Mesenchymal stem cell (in vitro differentiated cells and primary cell): ENCODE measurements at regions not wholly inside any gene's neighbourhood (a gene's known extent, or its start where the extent isn't known, plus 50 kb on each side); places are given as distances from the start of the nearest gene placed in this dataset.
A peak's percentile ranks its signal among the peaks of the same experiment; 100 is the strongest.
"Not testable (repeated sequence)": the region's sequence is repeated elsewhere in the genome, so short reads cannot be mapped to it uniquely, and the experiment has no call there.

Experiments
- DNase-seq: peaks from one replicate; pipeline ENCODE4 v3.0.0-alpha.2; 2013
- H2AFZ ChIP-seq: one replicate; pipeline ENCODE4 v1.6.1; 2013; ENCODE audit warnings: low read depth, mild to moderate bottlenecking, control low read depth, inconsistent platforms, low read length, moderate library complexity
- H2AK5ac ChIP-seq: 2 replicates; pipeline ENCODE4 v1.6.1; 2013; ENCODE audit warnings: low read length, moderate library complexity, mild to moderate bottlenecking, inconsistent platforms; ENCODE audit not compliant: severe bottlenecking
- H2BK120ac ChIP-seq: one replicate; pipeline ENCODE4 v1.6.1; 2013; ENCODE audit warnings: low read depth, mild to moderate bottlenecking, inconsistent platforms, low read length, moderate library complexity
- H2BK12ac ChIP-seq, 2 experiments: one replicate each; pipeline ENCODE4 v1.6.1; 2013; ENCODE audit warnings: inconsistent platforms in 2 of 2, low read length in 2 of 2, mild to moderate bottlenecking in 2 of 2, moderate library complexity in 2 of 2, control low read depth in 1 of 2
- H2BK15ac ChIP-seq: one replicate; pipeline ENCODE4 v1.6.1; 2013; ENCODE audit warnings: mild to moderate bottlenecking, low read depth, inconsistent platforms; ENCODE audit not compliant: poor library complexity, severe bottlenecking
- H2BK5ac ChIP-seq: 2 replicates; pipeline ENCODE4 v1.6.1; 2013; ENCODE audit warnings: low read depth, mild to moderate bottlenecking, low read length, control low read depth, inconsistent platforms; ENCODE audit not compliant: poor library complexity, severe bottlenecking
- H3K14ac ChIP-seq, 2 experiments: one replicate each; pipeline ENCODE4 v1.6.1; 2013; ENCODE audit warnings: inconsistent platforms in 2 of 2, low read length in 2 of 2, control low read depth in 1 of 2, mild to moderate bottlenecking in 1 of 2, moderate library complexity in 1 of 2
- H3K18ac ChIP-seq, 2 experiments: one replicate each; pipeline ENCODE4 v1.6.1; 2013; ENCODE audit warnings: inconsistent platforms in 2 of 2, low read length in 2 of 2, control low read depth in 1 of 2, low read depth in 1 of 2, mild to moderate bottlenecking in 1 of 2
- H3K23ac ChIP-seq, 2 experiments: one replicate each; pipeline ENCODE4 v1.6.1; 2013; ENCODE audit warnings: inconsistent platforms in 2 of 2, low read length in 2 of 2, mild to moderate bottlenecking in 2 of 2, moderate library complexity in 2 of 2, control low read depth in 1 of 2
- H3K27ac ChIP-seq: 2 replicates; pipeline ENCODE4 v1.5.1; 2013; ENCODE audit warnings: mild to moderate bottlenecking, moderate library complexity, low read length, control low read depth, inconsistent platforms; ENCODE audit not compliant: poor library complexity, severe bottlenecking
- H3K27me3 ChIP-seq, 2 experiments: 2 replicates each; pipeline versions ENCODE4 v1.6.1 to v1.7.0; 2013; ENCODE audit warnings: low read length in 2 of 2, mild to moderate bottlenecking in 2 of 2, moderate library complexity in 2 of 2, control low read depth in 1 of 2, inconsistent platforms in 1 of 2; ENCODE audit not compliant: control insufficient read depth in 1 of 2, insufficient read depth in 1 of 2
- H3K36me3 ChIP-seq, 2 experiments: 2 replicates each; pipeline versions ENCODE4 v1.6.1 to v1.7.0; 2013; ENCODE audit warnings: low read length in 2 of 2, control low read depth in 1 of 2, inconsistent platforms in 1 of 2, low read depth in 1 of 2, mild to moderate bottlenecking in 1 of 2; ENCODE audit not compliant: insufficient read depth in 2 of 2, control insufficient read depth in 1 of 2
- H3K4ac ChIP-seq, 2 experiments: one replicate each; pipeline ENCODE4 v1.6.1; 2013; ENCODE audit warnings: inconsistent platforms in 2 of 2, low read length in 2 of 2, mild to moderate bottlenecking in 2 of 2, moderate library complexity in 2 of 2, control low read depth in 1 of 2, low read depth in 1 of 2
- H3K4me1 ChIP-seq: 2 replicates; pipeline ENCODE4 v1.6.1; 2013; ENCODE audit warnings: low read depth, low read length, control low read depth; ENCODE audit not compliant: control insufficient read depth, insufficient read depth
- H3K4me2 ChIP-seq: 2 replicates; pipeline ENCODE4 v1.6.1; 2013; ENCODE audit warnings: low read length, mild to moderate bottlenecking, inconsistent platforms; ENCODE audit not compliant: poor library complexity, severe bottlenecking
- H3K4me3 ChIP-seq, 2 experiments: 2 replicates each; pipeline versions ENCODE4 v1.5.1 to v1.7.0; 2013; ENCODE audit warnings: low read length in 2 of 2, mild to moderate bottlenecking in 2 of 2, control low read depth in 1 of 2, low read depth in 1 of 2; ENCODE audit not compliant: insufficient read depth in 1 of 2
- H3K79me1 ChIP-seq: replicated peaks from 2 replicates; pipeline ENCODE4 v1.6.1; 2013; ENCODE audit warnings: mild to moderate bottlenecking, control low read depth, low read length, inconsistent platforms; ENCODE audit not compliant: poor library complexity, severe bottlenecking
- H3K9ac ChIP-seq: 2 replicates; pipeline ENCODE4 v1.7.0; 2013; ENCODE audit warnings: mild to moderate bottlenecking, low read length, moderate library complexity
- H3K9me3 ChIP-seq: 2 replicates; pipeline ENCODE4 v1.7.0; 2013; ENCODE audit warnings: mild to moderate bottlenecking, low read length; ENCODE audit not compliant: control insufficient read depth
- H4K8ac ChIP-seq: one replicate; pipeline ENCODE4 v1.6.1; 2013; ENCODE audit warnings: inconsistent platforms, mild to moderate bottlenecking, low read length, moderate library complexity
- H4K91ac ChIP-seq: one replicate; pipeline ENCODE4 v1.6.1; 2013; ENCODE audit warnings: mild to moderate bottlenecking, low read length, inconsistent platforms
- WGBS: methylation state at CpG from one replicate; pipeline ENCODE4 v1.1.7; 2013; ENCODE audit warnings: mixed read lengths; 5-methylcytosine and 5-hydroxymethylcytosine counted together

- Histone ChIP-seq H3K27me3 (no peaks in the 10 kb centered on the region), H4K8ac (no peak overlapping the region), H3K4me1 (no peaks in the 10 kb centered on the region), H2AFZ (no peak overlapping the region), H2BK12ac (no peak overlapping the region), H3K27ac (no peak overlapping the region), H2BK120ac (no peak overlapping the region), H3K23ac (no peak overlapping the region), H3K4me2 (no peak overlapping the region), H3K4ac (no peak overlapping the region), H3K9ac (no peak overlapping the region), H2AK5ac (no peak overlapping the region), H2BK15ac (no peak overlapping the region), H3K4me3 (no peak overlapping the region), H4K91ac (no peak overlapping the region), H3K36me3 (no peaks in the 10 kb centered on the region), H3K18ac (no peak overlapping the region), H3K9me3 (peaks cover 17% of the 10 kb centered on the region), H3K14ac (no peak overlapping the region), H2BK5ac (no peak overlapping the region), H3K79me1 (no peaks in the 10 kb centered on the region)
- DNase-seq: no peak
- 84% methylated on average over 3 of the region's 3 CpGs for WGBS
Observed at GRCh38 chr7:50251765-50252164, 52.8 kb upstream of the IKZF1 start.

GRCh38 chr7:50246551-50246950 lies 58.0 kb upstream of the IKZF1 start:
- Histone ChIP-seq H3K9ac (no peak overlapping the region), H3K4me3 (no peak overlapping the region), H3K4me2 (no peak overlapping the region), H4K8ac (no peak overlapping the region), H3K18ac (no peak overlapping the region), H3K14ac (no peak overlapping the region), H2BK15ac (no peak overlapping the region), H3K79me1 (no peaks in the 10 kb centered on the region), H4K91ac (no peak overlapping the region), H3K27ac (no peak overlapping the region), H2BK120ac (no peak overlapping the region), H2BK5ac (peak overlapping the region; percentile 96), H3K27me3 (no peaks in the 10 kb centered on the region), H2AFZ (no peak overlapping the region), H3K23ac (no peak overlapping the region), H3K4me1 (no peaks in the 10 kb centered on the region), H3K4ac (no peak overlapping the region), H3K36me3 (no peaks in the 10 kb centered on the region), H3K9me3 (peaks cover 38% of the 10 kb centered on the region), H2AK5ac (no peak overlapping the region), H2BK12ac (no peak overlapping the region)
- DNase-seq: no peak
- WGBS: no CpG with 5 or more reads among the region's 2 CpGs

GRCh38 chr7:50242111-50242510 lies 62.4 kb upstream of the IKZF1 start:
- not testable (repeated sequence) for H3K23ac ChIP-seq, H3K4me2 ChIP-seq, H4K91ac ChIP-seq, H2BK15ac ChIP-seq, H2BK5ac ChIP-seq, H2BK12ac ChIP-seq, H3K4me1 ChIP-seq, H2AK5ac ChIP-seq, H3K27ac ChIP-seq, H3K27me3 ChIP-seq, DNase-seq, H3K9ac ChIP-seq, H3K4me3 ChIP-seq, H2BK120ac ChIP-seq, H3K14ac ChIP-seq, H2AFZ ChIP-seq, H4K8ac ChIP-seq, H3K36me3 ChIP-seq, H3K4ac ChIP-seq, H3K18ac ChIP-seq, H3K79me1 ChIP-seq
- H3K9me3 ChIP-seq: peaks cover 22% of the 10 kb centered on the region

GRCh38 chr7:50240699-50241098 lies 63.8 kb upstream of the IKZF1 start:
- H3K14ac ChIP-seq, H2BK120ac ChIP-seq, H2AK5ac ChIP-seq, H3K27me3 ChIP-seq, H2BK12ac ChIP-seq, H3K9ac ChIP-seq, H3K79me1 ChIP-seq, H4K91ac ChIP-seq, H3K4ac ChIP-seq, H3K27ac ChIP-seq, H3K23ac ChIP-seq, DNase-seq, H2BK15ac ChIP-seq, H3K4me1 ChIP-seq, H3K4me2 ChIP-seq, H3K4me3 ChIP-seq, H2BK5ac ChIP-seq, H3K18ac ChIP-seq, H4K8ac ChIP-seq, H2AFZ ChIP-seq, H3K36me3 ChIP-seq: not testable (repeated sequence)
- H3K9me3 ChIP-seq: peaks cover 11% of the 10 kb centered on the region
